ENCODE measurements at regions not wholly inside any gene's neighbourhood (a gene's known extent, or its start where the extent isn't known, plus 50 kb on each side); places are given as distances from the start of the nearest gene placed in this dataset.

DNA sequence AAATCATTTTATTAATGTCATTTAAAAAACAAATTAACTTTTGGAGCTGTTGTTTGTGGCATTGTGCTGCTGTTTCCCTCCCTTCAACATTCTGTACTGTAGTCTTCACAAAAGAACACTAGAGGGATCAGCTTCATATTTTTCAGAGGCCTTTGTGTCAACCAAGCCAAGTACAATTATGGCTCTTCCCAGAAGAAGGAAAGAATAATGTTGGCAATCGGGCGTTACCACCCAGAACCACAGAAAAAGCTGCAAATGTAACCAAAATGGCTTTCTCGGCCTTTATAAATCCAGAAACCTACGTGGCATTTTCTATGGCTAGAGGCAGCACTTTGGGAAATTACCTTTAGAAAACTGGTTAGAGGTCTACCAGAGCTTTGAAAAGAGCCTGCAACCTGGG is 98.8 kb upstream of the COL1A2 start:
- 11 to 27% methylated on average over 4 of the region's 4 CpGs for WGBS, 2 donors (ENCODE audit: low coverage in 1 of 2)
- H3K4me3 ChIP-seq, result peak overlapping the region; percentile 33 to 37
- H3K4me1 ChIP-seq, result peaks cover 24 to 62% (median 40%) of the 10 kb centered on the region in 3 donors
- H3K36me3 ChIP-seq, result no peaks in the 10 kb centered on the region
- ATAC-seq, result peak; percentile 73
- H3K27me3 ChIP-seq, result no peaks in the 10 kb centered on the region
- TF ChIP-seq POLR2AphosphoS5 (IDR thresholded peaks at IDR 0.05) (peak; percentile 77), EP300 (IDR thresholded peaks at IDR 0.05) (no peak)
- TF ChIP-seq, protein P1, sequence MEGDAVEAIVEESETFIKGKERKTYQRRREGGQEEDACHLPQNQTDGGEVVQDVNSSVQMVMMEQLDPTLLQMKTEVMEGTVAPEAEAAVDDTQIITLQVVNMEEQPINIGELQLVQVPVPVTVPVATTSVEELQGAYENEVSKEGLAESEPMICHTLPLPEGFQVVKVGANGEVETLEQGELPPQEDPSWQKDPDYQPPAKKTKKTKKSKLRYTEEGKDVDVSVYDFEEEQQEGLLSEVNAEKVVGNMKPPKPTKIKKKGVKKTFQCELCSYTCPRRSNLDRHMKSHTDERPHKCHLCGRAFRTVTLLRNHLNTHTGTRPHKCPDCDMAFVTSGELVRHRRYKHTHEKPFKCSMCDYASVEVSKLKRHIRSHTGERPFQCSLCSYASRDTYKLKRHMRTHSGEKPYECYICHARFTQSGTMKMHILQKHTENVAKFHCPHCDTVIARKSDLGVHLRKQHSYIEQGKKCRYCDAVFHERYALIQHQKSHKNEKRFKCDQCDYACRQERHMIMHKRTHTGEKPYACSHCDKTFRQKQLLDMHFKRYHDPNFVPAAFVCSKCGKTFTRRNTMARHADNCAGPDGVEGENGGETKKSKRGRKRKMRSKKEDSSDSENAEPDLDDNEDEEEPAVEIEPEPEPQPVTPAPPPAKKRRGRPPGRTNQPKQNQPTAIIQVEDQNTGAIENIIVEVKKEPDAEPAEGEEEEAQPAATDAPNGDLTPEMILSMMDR (IDR thresholded peaks at IDR 0.05), result peak; percentile 52 to 94 (median 83)
- H3K9me3 ChIP-seq, result no peaks in the 10 kb centered on the region
- H3K27ac ChIP-seq, result peak overlapping the region; percentile 82 to 98 (median 88)

DNA sequence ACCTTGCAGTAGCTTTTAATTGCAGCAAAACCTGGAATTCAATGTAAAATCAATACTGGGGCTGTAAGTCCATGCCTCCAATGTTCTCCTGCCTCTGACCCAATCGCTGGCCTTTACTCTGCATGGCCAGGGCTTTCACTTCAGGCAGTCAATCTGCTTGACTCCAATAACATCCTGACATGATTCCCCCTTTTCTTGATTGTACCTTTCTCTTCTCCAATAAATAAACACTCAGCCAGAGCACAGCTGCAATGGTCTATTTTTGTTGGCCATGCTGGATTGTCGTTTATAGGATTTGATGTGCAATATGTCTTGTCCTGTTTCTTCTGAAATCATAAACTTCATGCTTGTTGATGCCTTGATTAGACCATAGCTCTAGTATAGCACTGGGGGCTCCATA is 97.8 kb upstream of the COL1A2 start:
- Histone ChIP-seq H3K27me3 (no peaks in the 10 kb centered on the region), H3K4me3 (peak overlapping the region; percentile 33 to 37), H3K9me3 (no peaks in the 10 kb centered on the region), H3K27ac (peak overlapping the region; percentile 82 to 98 (median 88)), H3K36me3 (no peaks in the 10 kb centered on the region), H3K4me1 (peaks cover 34 to 72% (median 46%) of the 10 kb centered on the region in 3 donors)
- ATAC-seq, result no peak
- TF ChIP-seq POLR2A (IDR thresholded peaks at IDR 0.05) (no peak), POLR2AphosphoS5 (IDR thresholded peaks at IDR 0.05) (no peak), EP300 (IDR thresholded peaks at IDR 0.05) (no peak)
- TF ChIP-seq, protein P1 (IDR thresholded peaks at IDR 0.05), result no peak
- 38 to 55% methylated on average over 1 to 2 of the region's 2 CpGs for WGBS, 2 donors (ENCODE audit: low coverage in 1 of 2)

DNA sequence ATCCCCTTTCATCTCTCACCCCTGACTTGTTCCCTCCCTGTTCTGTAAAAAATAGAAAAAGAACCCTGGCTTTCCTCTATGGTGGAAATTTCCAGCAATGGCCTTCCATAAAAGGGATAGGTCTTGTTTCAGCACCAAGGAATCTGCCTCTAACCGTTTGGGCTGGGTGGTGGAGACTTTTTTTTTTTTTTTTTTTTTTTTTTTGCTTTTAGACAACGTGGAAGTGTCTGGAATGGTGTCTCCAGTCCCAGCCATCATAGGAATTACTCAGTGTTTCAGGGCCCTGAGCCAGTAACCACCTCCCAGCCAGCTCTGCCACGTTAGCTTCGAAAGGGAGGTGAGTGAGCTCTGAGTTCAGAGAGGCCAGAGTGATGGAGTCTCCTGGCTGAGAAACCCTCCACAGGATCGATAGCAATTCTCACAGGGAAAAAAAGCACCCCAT is 97.3 kb upstream of the COL1A2 start:
- peaks cover 38 to 77% (median 46%) of the 10 kb centered on the region in 3 donors for H3K4me1 ChIP-seq
- peak overlapping the region in 1 of 2 donors; percentile 33 for H3K4me3 ChIP-seq
- 0 to 6% methylated on average over 1 to 2 of the region's 5 CpGs for WGBS, 2 donors (ENCODE audit: low coverage in 1 of 2)
- H3K27ac ChIP-seq, result peak overlapping the region; percentile 82 to 98 (median 89)
- H3K36me3 ChIP-seq, result no peaks in the 10 kb centered on the region
- H3K9me3 ChIP-seq, result no peaks in the 10 kb centered on the region
- peak; percentile 86 for ATAC-seq
- no peaks in the 10 kb centered on the region for H3K27me3 ChIP-seq
- peak; percentile 73 for TF ChIP-seq POLR2AphosphoS5 (IDR thresholded peaks at IDR 0.05)
- TF ChIP-seq POLR2A (IDR thresholded peaks at IDR 0.05), result no peak

DNA sequence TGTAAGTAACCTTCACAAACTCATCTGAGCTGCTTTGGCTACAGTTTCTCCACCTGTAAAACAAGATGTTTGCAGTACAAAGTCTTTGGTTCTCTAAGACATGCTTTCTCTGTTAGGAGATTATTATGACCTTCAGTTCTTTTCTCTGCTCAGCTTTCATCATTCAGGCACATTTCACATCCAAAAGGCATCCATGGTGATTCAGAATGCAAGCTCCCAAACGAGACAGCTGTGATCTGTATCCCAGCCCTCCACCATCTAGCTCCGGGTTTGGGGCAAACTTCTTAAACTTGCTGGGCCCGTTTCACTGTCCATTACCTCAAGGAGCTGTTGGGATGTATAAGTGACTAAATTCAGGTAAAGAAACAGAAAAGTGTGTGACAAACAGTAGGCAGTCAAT is 95.8 kb upstream of the COL1A2 start:
- H3K4me3 ChIP-seq, result no peak overlapping the region
- 0 to 30% methylated on average over 1 to 3 of the region's 3 CpGs for WGBS, 2 donors (ENCODE audit: low coverage in 1 of 2)
- peak; percentile 60 for TF ChIP-seq POLR2AphosphoS5 (IDR thresholded peaks at IDR 0.05)
- TF ChIP-seq, protein P1 (IDR thresholded peaks at IDR 0.05), result no peak
- no peaks in the 10 kb centered on the region for H3K27me3 ChIP-seq
- peak overlapping the region; percentile 82 to 98 (median 89) for H3K27ac ChIP-seq
- no peaks in the 10 kb centered on the region for H3K36me3 ChIP-seq
- H3K4me1 ChIP-seq, result peaks cover 49 to 93% (median 55%) of the 10 kb centered on the region in 3 donors
- no peaks in the 10 kb centered on the region for H3K9me3 ChIP-seq
- no peak for ATAC-seq

DNA sequence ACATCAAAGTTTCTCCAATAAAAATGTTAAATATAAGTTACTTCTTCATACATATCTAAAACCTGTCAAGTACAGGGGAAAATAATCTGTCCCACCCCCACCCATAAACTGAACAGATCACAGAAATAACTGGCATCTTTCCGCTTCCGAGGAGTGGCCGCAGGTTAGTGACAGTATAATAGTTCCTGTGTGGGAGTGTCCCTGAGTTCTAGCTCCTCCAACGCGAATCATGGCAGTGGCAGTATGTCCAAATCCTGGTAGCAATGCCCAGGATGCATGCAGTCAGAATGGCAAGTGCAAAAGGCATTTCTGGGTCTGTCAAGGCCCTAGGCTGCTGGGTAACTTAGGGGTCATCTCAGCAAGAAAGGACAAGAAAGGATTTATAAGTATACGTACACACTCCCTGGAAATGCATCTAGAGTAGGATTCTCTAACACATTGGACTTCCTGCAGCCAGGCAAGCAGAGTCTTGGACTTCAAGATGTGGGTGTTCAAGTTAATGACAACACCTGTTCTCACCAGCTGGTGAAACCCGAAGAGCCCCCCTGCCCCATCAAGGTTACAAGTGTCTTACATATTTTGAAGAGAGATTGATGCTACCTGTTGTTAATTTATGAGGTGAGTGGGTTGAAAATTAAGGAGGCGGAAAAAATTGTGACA is 94.4 kb upstream of the COL1A2 start:
- no peaks in the 10 kb centered on the region for H3K9me3 ChIP-seq
- WGBS, 2 donors (ENCODE audit: low coverage in 1 of 2), result 69 to 75% methylated on average over 8 of the region's 8 CpGs
- no peaks in the 10 kb centered on the region for H3K36me3 ChIP-seq
- no peak for ATAC-seq
- H3K4me3 ChIP-seq, result no peak overlapping the region
- H3K4me1 ChIP-seq, result peaks cover 50 to 93% (median 55%) of the 10 kb centered on the region in 3 donors
- H3K27ac ChIP-seq, result peak overlapping the region; percentile 82 to 98 (median 89)
- TF ChIP-seq, protein P1 (IDR thresholded peaks at IDR 0.05), result no peak
- TF ChIP-seq POLR2AphosphoS5 (IDR thresholded peaks at IDR 0.05), result no peak
- no peak for TF ChIP-seq POLR2A (IDR thresholded peaks at IDR 0.05)
- TF ChIP-seq EP300 (IDR thresholded peaks at IDR 0.05), result no peak
- no peaks in the 10 kb centered on the region for H3K27me3 ChIP-seq
